ENCODE measurements at regions not wholly inside any gene's neighbourhood (a gene's known extent, or its start where the extent isn't known, plus 50 kb on each side); places are given as distances from the start of the nearest gene placed in this dataset.

GRCh38 chr5:66284588-66285342 is 140.7 kb downstream of the SREK1 start:
- TF ChIP-seq GATA3 (IDR thresholded peaks at IDR 0.05; ENCODE audit: low read depth, low read length): no peak
- no peak for TF ChIP-seq GATA2 (IDR thresholded peaks at IDR 0.05; ENCODE audit: low read depth, low read length)

- TF ChIP-seq GATA2 (IDR thresholded peaks at IDR 0.05; ENCODE audit: low read depth, low read length): no peak
- no peak for TF ChIP-seq GATA3 (IDR thresholded peaks at IDR 0.05; ENCODE audit: low read depth, low read length)
Observed at GRCh38 chr5:66285343-66285922, 141.3 kb downstream of the SREK1 start.

GRCh38 chr5:66291771-66292170 is 147.7 kb downstream of the SREK1 start:
- TF ChIP-seq GATA3 (IDR thresholded peaks at IDR 0.05; ENCODE audit: low read depth, low read length) (no peak), GATA2 (IDR thresholded peaks at IDR 0.05; ENCODE audit: low read depth, low read length) (no peak)

- no peak for TF ChIP-seq GATA2 (IDR thresholded peaks at IDR 0.05; ENCODE audit: low read depth, low read length)
- TF ChIP-seq GATA3 (IDR thresholded peaks at IDR 0.05; ENCODE audit: low read depth, low read length): no peak
Observed at GRCh38 chr5:66299463-66299862, 155.4 kb downstream of the SREK1 start.

- TF ChIP-seq GATA3 (IDR thresholded peaks at IDR 0.05; ENCODE audit: low read depth, low read length) (no peak), GATA2 (IDR thresholded peaks at IDR 0.05; ENCODE audit: low read depth, low read length) (no peak)
Observed at GRCh38 chr5:66302344-66302743, 158.2 kb downstream of the SREK1 start.

- TF ChIP-seq GATA2 (IDR thresholded peaks at IDR 0.05; ENCODE audit: low read depth, low read length) (no peak), GATA3 (IDR thresholded peaks at IDR 0.05; ENCODE audit: low read depth, low read length) (no peak)
Observed at GRCh38 chr5:66306105-66306843, 162.2 kb downstream of the SREK1 start.

GRCh38 chr5:66306844-66307315 is 162.8 kb downstream of the SREK1 start:
- no peak for TF ChIP-seq GATA2 (IDR thresholded peaks at IDR 0.05; ENCODE audit: low read depth, low read length)

- TF ChIP-seq GATA2 (IDR thresholded peaks at IDR 0.05; ENCODE audit: low read depth, low read length): no peak
- no peak for TF ChIP-seq GATA3 (IDR thresholded peaks at IDR 0.05; ENCODE audit: low read depth, low read length)
Observed at GRCh38 chr5:66307647-66308241, 163.6 kb downstream of the SREK1 start.

GRCh38 chr5:66312266-66312665 is 168.2 kb downstream of the SREK1 start:
- no peak for TF ChIP-seq GATA2 (IDR thresholded peaks at IDR 0.05; ENCODE audit: low read depth, low read length)
- no peak for TF ChIP-seq GATA3 (IDR thresholded peaks at IDR 0.05; ENCODE audit: low read depth, low read length)

GRCh38 chr5:66315784-66316183 is 171.7 kb downstream of the SREK1 start:
- TF ChIP-seq GATA2 (IDR thresholded peaks at IDR 0.05; ENCODE audit: low read depth, low read length): no peak
- no peak for TF ChIP-seq GATA3 (IDR thresholded peaks at IDR 0.05; ENCODE audit: low read depth, low read length)

- TF ChIP-seq GATA2 (IDR thresholded peaks at IDR 0.05; ENCODE audit: low read depth, low read length) (no peak), GATA3 (IDR thresholded peaks at IDR 0.05; ENCODE audit: low read depth, low read length) (no peak)
Observed at GRCh38 chr5:66322786-66323528, 178.9 kb downstream of the SREK1 start.

- TF ChIP-seq GATA2 (IDR thresholded peaks at IDR 0.05; ENCODE audit: low read depth, low read length) (peak; percentile 53; the same call in 1 of the 2 replicates), GATA3 (IDR thresholded peaks at IDR 0.05; ENCODE audit: low read depth, low read length) (peak; percentile 39; the same call in 1 of the 2 replicates)
Observed at GRCh38 chr5:66323529-66323895, 179.4 kb downstream of the SREK1 start.

GRCh38 chr5:66324357-66324756 is 180.3 kb downstream of the SREK1 start:
- TF ChIP-seq GATA3 (IDR thresholded peaks at IDR 0.05; ENCODE audit: low read depth, low read length) (no peak), GATA2 (IDR thresholded peaks at IDR 0.05; ENCODE audit: low read depth, low read length) (no peak)

GRCh38 chr5:66326276-66326675 is 182.2 kb downstream of the SREK1 start:
- TF ChIP-seq GATA2 (IDR thresholded peaks at IDR 0.05; ENCODE audit: low read depth, low read length) (no peak), GATA3 (IDR thresholded peaks at IDR 0.05; ENCODE audit: low read depth, low read length) (no peak)
